KMS-11 (cell line): ENCODE measurements at regions not wholly inside any gene's neighbourhood (a gene's known extent, or its start where the extent isn't known, plus 50 kb on each side); places are given as distances from the start of the nearest gene placed in this dataset.
"Not testable (repeated sequence)": the region's sequence is repeated elsewhere in the genome, so short reads cannot be mapped to it uniquely, and the experiment has no call there.

Experiments used
- H2AFZ ChIP-seq: fragments of 200-600 bp; sonication (generic); 2 replicates; pipeline ENCODE4 v1.6.1; 2016; ENCODE audit warnings: antibody characterized with exemption, mixed run types, low read depth
- H3K27ac ChIP-seq: fragments of 200-600 bp; sonication (generic); 2 replicates; pipeline ENCODE4 v1.6.1; 2016; ENCODE audit warnings: mild to moderate bottlenecking, mixed run types
- H3K27me3 ChIP-seq: fragments of 200-600 bp; sonication (generic); 2 replicates; pipeline ENCODE4 v1.6.1; 2017; ENCODE audit warnings: mild to moderate bottlenecking, low read depth, mixed run types, moderate library complexity; ENCODE audit not compliant: insufficient read depth
- H3K36me3 ChIP-seq: fragments of 200-600 bp; sonication (generic); 2 replicates; pipeline ENCODE4 v1.6.1; 2017; ENCODE audit warnings: mild to moderate bottlenecking, mixed run types; ENCODE audit not compliant: insufficient read depth
- H3K4me1 ChIP-seq: fragments of 200-600 bp; sonication (generic); 2 replicates; pipeline ENCODE4 v1.6.1; 2016; ENCODE audit warnings: mild to moderate bottlenecking, low read depth, mixed run types; ENCODE audit not compliant: poor library complexity, severe bottlenecking
- H3K4me2 ChIP-seq: fragments of 200-600 bp; sonication (generic); 2 replicates; pipeline ENCODE4 v1.7.0; 2016; ENCODE audit warnings: mild to moderate bottlenecking, mixed run types
- H3K4me3 ChIP-seq: fragments of 200-600 bp; sonication (generic); IDR thresholded peaks from 2 replicates; pipeline ENCODE4 v1.6.1; 2017; ENCODE audit warnings: low read depth, low read length, mixed read lengths; ENCODE audit not compliant: insufficient read depth
- H3K79me2 ChIP-seq: fragments of 200-600 bp; sonication (generic); 2 replicates; pipeline ENCODE4 v1.6.1; 2016; ENCODE audit warnings: low read depth, mixed run types; ENCODE audit not compliant: insufficient read depth
- H3K9ac ChIP-seq: fragments of 200-600 bp; sonication (generic); 2 replicates; pipeline ENCODE4 v1.6.1; 2016; ENCODE audit warnings: mild to moderate bottlenecking, mixed run types
- H4K20me1 ChIP-seq: fragments of 200-600 bp; sonication (generic); 2 replicates; pipeline ENCODE4 v1.6.1; 2016; ENCODE audit warnings: mild to moderate bottlenecking, mixed run types; ENCODE audit not compliant: insufficient read depth
- CTCF ChIP-seq: fragments of 200-600 bp; sonication (generic); conservative IDR thresholded peaks from 2 replicates; pipeline ENCODE4 v1.6.1; 2017; ENCODE audit warnings: low read depth, mild to moderate bottlenecking, antibody characterized with exemption, low read length, moderate library complexity, mixed read lengths

- Histone ChIP-seq H3K79me2 (no peaks in the 10 kb centered on the region), H3K4me1 (no peaks in the 10 kb centered on the region), H3K27me3 (no peaks in the 10 kb centered on the region), H2AFZ (no peak overlapping the region), H3K9ac (no peak overlapping the region), H3K36me3 (no peaks in the 10 kb centered on the region), H4K20me1 (no peaks in the 10 kb centered on the region), H3K4me3 (no peak overlapping the region), H3K27ac (no peak overlapping the region), H3K4me2 (no peak overlapping the region)
- no peak for TF ChIP-seq CTCF
Observed at GRCh38 chr18:10249801-10250200, 204.6 kb upstream of the APCDD1 start.

- TF ChIP-seq CTCF, result no peak
- H3K9ac ChIP-seq, result no peak overlapping the region
- H3K27me3 ChIP-seq, result no peaks in the 10 kb centered on the region
- H3K4me3 ChIP-seq, result no peak overlapping the region
- no peak overlapping the region for H3K27ac ChIP-seq
- no peaks in the 10 kb centered on the region for H4K20me1 ChIP-seq
- H3K4me1 ChIP-seq, result no peaks in the 10 kb centered on the region
- H2AFZ ChIP-seq, result no peak overlapping the region
- H3K79me2 ChIP-seq, result no peaks in the 10 kb centered on the region
- no peaks in the 10 kb centered on the region for H3K36me3 ChIP-seq
- H3K4me2 ChIP-seq, result no peak overlapping the region
Observed at GRCh38 chr18:10252494-10252893, 201.9 kb upstream of the APCDD1 start.

- H3K27ac ChIP-seq, result no peak overlapping the region
- no peak overlapping the region for H3K4me3 ChIP-seq
- H3K4me1 ChIP-seq, result no peaks in the 10 kb centered on the region
- no peak overlapping the region for H3K9ac ChIP-seq
- no peak for TF ChIP-seq CTCF
- no peaks in the 10 kb centered on the region for H3K79me2 ChIP-seq
- no peak overlapping the region for H2AFZ ChIP-seq
- no peaks in the 10 kb centered on the region for H3K36me3 ChIP-seq
- no peak overlapping the region for H3K4me2 ChIP-seq
- H4K20me1 ChIP-seq, result no peaks in the 10 kb centered on the region
- no peaks in the 10 kb centered on the region for H3K27me3 ChIP-seq
Observed at GRCh38 chr18:10252952-10253705, 201.3 kb upstream of the APCDD1 start.

GRCh38 chr18:10256276-10256675, 198.2 kb upstream of the APCDD1 start:
- not testable (repeated sequence) for H3K27me3 ChIP-seq, H3K4me3 ChIP-seq, H4K20me1 ChIP-seq, H3K9ac ChIP-seq, H3K27ac ChIP-seq, H3K4me1 ChIP-seq, H3K4me2 ChIP-seq, H3K36me3 ChIP-seq, H3K79me2 ChIP-seq, H2AFZ ChIP-seq

GRCh38 chr18:10258836-10259474, 195.5 kb upstream of the APCDD1 start:
- no peaks in the 10 kb centered on the region for H4K20me1 ChIP-seq
- H3K27me3 ChIP-seq, result no peaks in the 10 kb centered on the region
- H3K79me2 ChIP-seq, result no peaks in the 10 kb centered on the region
- H3K9ac ChIP-seq, result no peak overlapping the region
- H3K36me3 ChIP-seq, result no peaks in the 10 kb centered on the region
- no peak overlapping the region for H3K4me2 ChIP-seq
- TF ChIP-seq CTCF, result no peak
- H3K4me1 ChIP-seq, result no peaks in the 10 kb centered on the region
- H3K27ac ChIP-seq, result no peak overlapping the region
- no peak overlapping the region for H2AFZ ChIP-seq
- H3K4me3 ChIP-seq, result no peak overlapping the region
